Esophagus muscularis mucosa (tissue), 4 donors: ENCODE measurements at regions not wholly inside any gene's neighbourhood (a gene's known extent, or its start where the extent isn't known, plus 50 kb on each side); places are given as distances from the start of the nearest gene placed in this dataset.

Experiments
- DNase-seq: peaks from one replicate; pipeline ENCODE4 v3.0.0-alpha.2; 2017; ENCODE audit errors: extremely low spot score
- H3K27ac ChIP-seq, 4 donors: fragments of 200-600 bp; sonication (generic); replicated peaks in 1 of 4; 1 replicate in 3 of 4; 2 replicates in 1 of 4; pipeline ENCODE4 v1.5.1; 2016 to 2019; ENCODE audit warnings: mild to moderate bottlenecking in 1 of 4
- H3K27me3 ChIP-seq, 4 donors: fragments of 200-600 bp; sonication (generic); one replicate each; pipeline versions ENCODE4 v1.5.1 to v1.6.0; 2016 to 2019
- H3K36me3 ChIP-seq, 4 donors: fragments of 200-600 bp; sonication (generic); one replicate each; pipeline ENCODE4 v1.5.1; 2016 to 2019
- H3K4me1 ChIP-seq, 4 donors: fragments of 200-600 bp; sonication (generic); one replicate each; pipeline ENCODE4 v1.5.1; 2016 to 2019
- H3K4me3 ChIP-seq, 4 donors: fragments of 200-600 bp; sonication (generic); 1 replicate in 2 of 4; 2 replicates in 2 of 4; pipeline ENCODE4 v1.5.1; 2016 to 2019; ENCODE audit warnings: mild to moderate bottlenecking in 4 of 4, moderate library complexity in 1 of 4
- H3K9me3 ChIP-seq, 4 donors: fragments of 200-600 bp; sonication (generic); 1 replicate in 3 of 4; 2 replicates in 1 of 4; pipeline ENCODE4 v1.5.1; 2016 to 2019
- EP300 ChIP-seq: sonication (generic); formaldehyde crosslinking; IDR thresholded peaks from one replicate; pipeline ENCODE4 v1.6.1; 2017; ENCODE audit warnings: antibody characterized with exemption
- POLR2A ChIP-seq: fragments of 450-650 bp; IDR thresholded peaks from one replicate; pipeline ENCODE4 v1.6.1; 2017; ENCODE audit warnings: antibody characterized with exemption, moderate library complexity, mild to moderate bottlenecking, low read depth
- POLR2AphosphoS5 ChIP-seq, 2 donors: sonication (generic); formaldehyde crosslinking; IDR thresholded peaks; one replicate each; pipeline ENCODE4 v1.6.1; 2017; ENCODE audit warnings: antibody characterized with exemption in 2 of 2
- WGBS: methylation state at CpG from one replicate; pipeline ENCODE4 v1.1.5; 2018; 5-methylcytosine and 5-hydroxymethylcytosine counted together
- intact Hi-C: fragments of 100-400 bp; cut with DNase I; formaldehyde crosslinking; loops from one replicate; pipeline ENCODE4 v1.15.1; 2023
- TF ChIP-seq, protein P1 (sequence below), 3 experiments: fragments of 200-600 bp in 2 of 3; fragments of 450-650 bp in 1 of 3; sonication (generic) in 2 of 3; IDR thresholded peaks; one replicate each; pipeline ENCODE4 v1.5.1; 2017 to 2019; ENCODE audit warnings: antibody characterized with exemption in 3 of 3, mild to moderate bottlenecking in 2 of 3, moderate library complexity in 1 of 3

GRCh38 chr15:39431376-39431775 lies 149.5 kb upstream of the THBS1 start:
- Histone ChIP-seq H3K36me3 (no peaks in the 10 kb centered on the region), H3K27me3 (no peaks in the 10 kb centered on the region), H3K4me3 (no peak overlapping the region), H3K4me1 (peaks cover 69 to 94% (median 93%) of the 10 kb centered on the region in 4 donors), H3K27ac (peak overlapping the region; percentile 64 to 81 (median 76)), H3K9me3 (no peaks in the 10 kb centered on the region)
- TF ChIP-seq EP300 (no peak), POLR2AphosphoS5 (IDR thresholded peaks at IDR 0.05) (no peak), POLR2A (no peak)
- TF ChIP-seq, protein P1, sequence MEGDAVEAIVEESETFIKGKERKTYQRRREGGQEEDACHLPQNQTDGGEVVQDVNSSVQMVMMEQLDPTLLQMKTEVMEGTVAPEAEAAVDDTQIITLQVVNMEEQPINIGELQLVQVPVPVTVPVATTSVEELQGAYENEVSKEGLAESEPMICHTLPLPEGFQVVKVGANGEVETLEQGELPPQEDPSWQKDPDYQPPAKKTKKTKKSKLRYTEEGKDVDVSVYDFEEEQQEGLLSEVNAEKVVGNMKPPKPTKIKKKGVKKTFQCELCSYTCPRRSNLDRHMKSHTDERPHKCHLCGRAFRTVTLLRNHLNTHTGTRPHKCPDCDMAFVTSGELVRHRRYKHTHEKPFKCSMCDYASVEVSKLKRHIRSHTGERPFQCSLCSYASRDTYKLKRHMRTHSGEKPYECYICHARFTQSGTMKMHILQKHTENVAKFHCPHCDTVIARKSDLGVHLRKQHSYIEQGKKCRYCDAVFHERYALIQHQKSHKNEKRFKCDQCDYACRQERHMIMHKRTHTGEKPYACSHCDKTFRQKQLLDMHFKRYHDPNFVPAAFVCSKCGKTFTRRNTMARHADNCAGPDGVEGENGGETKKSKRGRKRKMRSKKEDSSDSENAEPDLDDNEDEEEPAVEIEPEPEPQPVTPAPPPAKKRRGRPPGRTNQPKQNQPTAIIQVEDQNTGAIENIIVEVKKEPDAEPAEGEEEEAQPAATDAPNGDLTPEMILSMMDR (IDR thresholded peaks at IDR 0.05), result no peak
- no peak for DNase-seq
- 85% methylated on average over 1 of the region's 1 CpG for WGBS
- intact Hi-C loops, result no loop called here

DNA sequence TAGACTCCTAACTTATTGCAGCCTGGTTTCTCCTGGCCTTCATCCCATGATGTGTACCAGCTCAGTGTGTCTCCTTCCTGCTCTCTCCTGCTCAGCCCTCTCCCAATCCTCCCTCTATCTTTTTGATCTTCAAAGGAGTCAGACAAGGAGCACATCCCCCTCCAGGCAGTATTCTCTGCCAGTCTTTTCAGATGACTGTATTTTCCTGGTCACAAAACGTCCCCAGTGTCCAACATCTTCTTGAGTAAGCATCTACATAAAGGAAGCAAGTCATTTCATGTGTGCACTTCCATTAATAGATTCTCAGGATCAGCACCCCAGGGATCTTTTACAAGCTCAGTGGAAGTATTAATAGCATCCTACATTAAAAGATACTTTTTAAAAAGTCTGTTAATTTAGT lies 148.9 kb upstream of the THBS1 start:
- peak; percentile 53 for DNase-seq
- Histone ChIP-seq H3K4me1 (peaks cover 68 to 96% (median 91%) of the 10 kb centered on the region in 4 donors), H3K9me3 (no peaks in the 10 kb centered on the region), H3K36me3 (no peaks in the 10 kb centered on the region), H3K4me3 (no peak overlapping the region), H3K27ac (peak overlapping the region; percentile 64 to 81 (median 76)), H3K27me3 (no peaks in the 10 kb centered on the region)
- intact Hi-C loops, result no loop called here
- TF ChIP-seq, protein P1 (IDR thresholded peaks at IDR 0.05), result no peak
- TF ChIP-seq POLR2A (no peak), EP300 (no peak), POLR2AphosphoS5 (IDR thresholded peaks at IDR 0.05) (no peak)
- 17% methylated on average over 1 of the region's 1 CpG for WGBS

- no peak for TF ChIP-seq POLR2A
- TF ChIP-seq, protein P1 (IDR thresholded peaks at IDR 0.05), result no peak
- peak; percentile 13 for TF ChIP-seq EP300
- peak; percentile 41 to 43 for TF ChIP-seq POLR2AphosphoS5 (IDR thresholded peaks at IDR 0.05)
- Histone ChIP-seq H3K36me3 (no peaks in the 10 kb centered on the region), H3K4me3 (no peak overlapping the region), H3K9me3 (no peaks in the 10 kb centered on the region), H3K27me3 (no peaks in the 10 kb centered on the region), H3K27ac (peak overlapping the region; percentile 64 to 81 (median 76)), H3K4me1 (peaks cover 61 to 87% (median 84%) of the 10 kb centered on the region in 4 donors)
- WGBS, result 30% methylated on average over 3 of the region's 3 CpGs
- intact Hi-C loops, result no loop called here
- no peak for DNase-seq
Observed at GRCh38 chr15:39432912-39433348, 147.9 kb upstream of the THBS1 start.

DNA sequence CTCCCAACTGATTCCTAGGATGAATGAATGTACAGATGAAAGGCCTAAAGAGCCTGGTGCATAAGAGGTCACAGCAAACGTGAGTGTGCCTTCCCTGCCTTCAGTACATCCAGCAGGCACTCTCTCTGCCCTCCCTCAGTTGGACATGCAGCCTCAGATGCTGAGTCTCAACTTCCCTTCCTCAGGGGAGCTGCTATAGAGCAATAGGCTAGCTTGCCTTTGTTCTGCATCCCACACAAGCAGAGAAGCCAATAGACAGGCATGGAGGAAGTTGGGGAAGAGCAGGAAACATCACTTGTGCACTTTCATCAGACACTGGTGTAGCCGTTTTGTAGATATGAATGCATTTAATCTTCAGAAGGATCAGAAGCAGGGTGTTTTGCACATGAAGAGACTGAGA lies 147.5 kb upstream of the THBS1 start:
- Histone ChIP-seq H3K9me3 (no peaks in the 10 kb centered on the region), H3K27ac (peak overlapping the region; percentile 64 to 81 (median 76)), H3K4me1 (peaks cover 56 to 85% (median 80%) of the 10 kb centered on the region in 4 donors), H3K36me3 (no peaks in the 10 kb centered on the region), H3K4me3 (no peak overlapping the region), H3K27me3 (no peaks in the 10 kb centered on the region)
- WGBS, result 48% methylated on average over 1 of the region's 2 CpGs
- TF ChIP-seq POLR2A (no peak), EP300 (no peak), POLR2AphosphoS5 (IDR thresholded peaks at IDR 0.05) (no peak)
- TF ChIP-seq, protein P1 (IDR thresholded peaks at IDR 0.05), result no peak
- DNase-seq, result peak; percentile 89
- intact Hi-C loops, result no loop called here

GRCh38 chr15:39434163-39434562 lies 146.7 kb upstream of the THBS1 start:
- 53% methylated on average over 4 of the region's 4 CpGs for WGBS
- intact Hi-C loops, result no loop called here
- TF ChIP-seq, protein P1 (IDR thresholded peaks at IDR 0.05), result no peak
- no peak for TF ChIP-seq EP300
- TF ChIP-seq POLR2A, result no peak
- no peak for TF ChIP-seq POLR2AphosphoS5 (IDR thresholded peaks at IDR 0.05)
- Histone ChIP-seq H3K4me3 (no peak overlapping the region), H3K4me1 (peaks cover 52 to 81% (median 75%) of the 10 kb centered on the region in 4 donors), H3K27me3 (no peaks in the 10 kb centered on the region), H3K36me3 (no peaks in the 10 kb centered on the region), H3K27ac (peak overlapping the region; percentile 64 to 81 (median 76)), H3K9me3 (no peaks in the 10 kb centered on the region)
- peak; percentile 29 for DNase-seq
